K562 (cell line): ENCODE measurements at regions not wholly inside any gene's neighbourhood (a gene's known extent, or its start where the extent isn't known, plus 50 kb on each side); places are given as distances from the start of the nearest gene placed in this dataset.

ENCODE experiments used
- ATAC-seq: fragments of 200-7000 bp; cut with Tn5 transposase; 3 replicates; pipeline ENCODE4 v1.9.1; 2020; ENCODE audit warnings: moderate library complexity
- BruUV-seq: library from RNA; stranded (reverse); fragments of 400-500 nt; replicated peaks from 2 replicates; lab custom pipeline; 2021; lab: Mats Ljungman, UMichigan
- CTCF ChIA-PET: fragments of 300-600 bp; formaldehyde crosslinking; extraction: SDS; loops from one replicate; lab custom pipeline; 2021; ENCODE audit warnings: low intra/inter-chr PET ratio; lab: Yijun Ruan, JAX
- POLR2A ChIA-PET: fragments of 300-600, 350-650 bp; sonication (Branson Sonifier 250); formaldehyde crosslinking; extraction: SDS; loops from one replicate; lab custom pipeline; 2021; ENCODE audit warnings: antibody characterized with exemption, inconsistent platforms; lab: Yijun Ruan, JAX
- DNase-seq, 4 experiments: peaks; one replicate each; pipeline versions ENCODE4 v3.0.0 to v3.0.0-alpha.2; 2011 to 2018; ENCODE audit warnings: low spot score in 3 of 4, mixed read lengths in 3 of 4; ENCODE audit errors: extremely low read depth in 1 of 4
- FAIRE-seq: peaks from 2 replicates; lab custom pipeline; 2011; peaks lifted over from hg19 to GRCh38; lab: Jason Lieb, UNC
- H2AFZ ChIP-seq: 2 replicates; pipeline ENCODE4 v1.6.0; 2011; ENCODE audit warnings: low read depth, low read length, control low read depth, inconsistent platforms
- H3K27ac ChIP-seq: fragments of 200-600 bp; 3 replicates; pipeline ENCODE4 v1.8.0; 2011; ENCODE audit warnings: low read depth, mild to moderate bottlenecking, control low read depth, inconsistent platforms, low read length, moderate library complexity, mixed read lengths; ENCODE audit errors: extremely low read depth
- H3K27me3 ChIP-seq, 2 experiments: fragments of 300-600 bp in 1 of 2; 2 replicates in 1 of 2; 3 replicates in 1 of 2; pipeline versions ENCODE4 v1.6.0 to v1.8.0; 2011; ENCODE audit warnings: inconsistent platforms in 2 of 2, low read length in 2 of 2, mild to moderate bottlenecking in 1 of 2, mixed read lengths in 1 of 2, moderate library complexity in 1 of 2; ENCODE audit not compliant: control insufficient read depth in 2 of 2, insufficient read depth in 2 of 2
- H3K36me3 ChIP-seq: fragments of 300-600 bp; 3 replicates; pipeline ENCODE4 v1.8.0; 2011; ENCODE audit warnings: mild to moderate bottlenecking, low read length, inconsistent platforms; ENCODE audit not compliant: control insufficient read depth, insufficient read depth
- H3K4me1 ChIP-seq, 2 experiments: fragments of 200-600 bp in 1 of 2; replicated peaks in 1 of 2; 2 replicates in 1 of 2; 3 replicates in 1 of 2; pipeline versions ENCODE4 v1.5.1 to v1.8.0; 2011; ENCODE audit warnings: inconsistent platforms in 2 of 2, low read length in 2 of 2, mild to moderate bottlenecking in 1 of 2, mixed read lengths in 1 of 2, moderate library complexity in 1 of 2; ENCODE audit not compliant: control insufficient read depth in 2 of 2, insufficient read depth in 2 of 2
- H3K4me2 ChIP-seq: 2 replicates; pipeline ENCODE4 v1.6.1; 2011; ENCODE audit warnings: low read length, control low read depth, inconsistent platforms, mixed read lengths; ENCODE audit not compliant: insufficient read depth
- H3K4me3 ChIP-seq: fragments of 200-600 bp; sonication (generic), shearing (Covaris generic); 2 replicates; pipeline ENCODE4 v1.5.1; 2016; ENCODE audit warnings: control low read depth, inconsistent platforms
- H3K79me2 ChIP-seq: fragments of 200-600 bp; 3 replicates; pipeline ENCODE4 v1.8.0; 2011; ENCODE audit warnings: low read length, inconsistent platforms; ENCODE audit not compliant: control insufficient read depth, insufficient read depth
- H3K9ac ChIP-seq, 2 experiments: 2 replicates each; pipeline versions ENCODE4 v1.6.0 to v1.6.1; 2011; ENCODE audit warnings: low read depth in 2 of 2, low read length in 2 of 2, control low read depth in 1 of 2, inconsistent platforms in 1 of 2, mild to moderate bottlenecking in 1 of 2, mixed read lengths in 1 of 2; ENCODE audit not compliant: insufficient read depth in 1 of 2
- H3K9me1 ChIP-seq: one replicate; pipeline ENCODE4 v1.6.0; 2011; ENCODE audit warnings: inconsistent platforms, mild to moderate bottlenecking, low read length, moderate library complexity; ENCODE audit not compliant: control insufficient read depth, insufficient read depth
- H3K9me3 ChIP-seq: replicated peaks from 2 replicates; pipeline ENCODE4 v1.5.1; 2011; ENCODE audit warnings: low read depth, low read length, inconsistent platforms; ENCODE audit not compliant: control insufficient read depth, insufficient read depth
- H4K20me1 ChIP-seq: replicated peaks from 2 replicates; pipeline ENCODE4 v1.6.1; 2011; ENCODE audit warnings: low read length, inconsistent platforms, mixed read lengths; ENCODE audit not compliant: control insufficient read depth, insufficient read depth
- BRD9 ChIP-seq: fragments of 450-650 bp; IDR thresholded peaks from 2 replicates; pipeline ENCODE4 v1.6.1; 2018; ENCODE audit warnings: low read depth; ENCODE audit not compliant: partially characterized antibody
- ETS2 ChIP-seq: IDR thresholded peaks from 2 replicates; pipeline ENCODE4 v1.6.1; 2016; ENCODE audit warnings: borderline replicate concordance, missing genetic modification characterization, mild to moderate bottlenecking, moderate library complexity, missing compliant biosample characterization; ENCODE audit not compliant: poor library complexity, severe bottlenecking
- GABPA ChIP-seq: fragments of 200-800 bp; sonication (Bioruptor generic); conservative IDR thresholded peaks from 2 replicates; pipeline ENCODE4 v1.6.1; 2016; ENCODE audit warnings: low read depth, missing genetic modification characterization, missing compliant biosample characterization
- GABPB2 ChIP-seq: fragments of 250-450 bp; sonication (Bioruptor Pico); conservative IDR thresholded peaks from 2 replicates; pipeline ENCODE4 v1.5.1; 2021; ENCODE audit warnings: mild to moderate bottlenecking
- MCM2 ChIP-seq: fragments of 450-650 bp; IDR thresholded peaks from 2 replicates; pipeline ENCODE4 v1.6.1; 2017; ENCODE audit warnings: low read depth, mild to moderate bottlenecking
- NR0B1 ChIP-seq: fragments of 450-650 bp; IDR thresholded peaks from one replicate; pipeline ENCODE4 v1.6.1; 2018; ENCODE audit warnings: mild to moderate bottlenecking, moderate library complexity; ENCODE audit not compliant: partially characterized antibody
- POLR2H ChIP-seq: IDR thresholded peaks from 2 replicates; pipeline ENCODE4 v1.6.1; 2016; ENCODE audit warnings: missing genetic modification characterization, low read depth, mild to moderate bottlenecking, control low read depth, missing compliant biosample characterization, moderate library complexity
- PTRF ChIP-seq: fragments of 450-650 bp; IDR thresholded peaks from 2 replicates; pipeline ENCODE4 v1.6.1; 2016; ENCODE audit warnings: mild to moderate bottlenecking, missing genetic modification characterization, missing compliant biosample characterization
- ZFPM2 ChIP-seq: fragments of 250-450 bp; sonication (Bioruptor Pico); IDR thresholded peaks from 2 replicates; pipeline ENCODE4 v1.5.1; 2022; ENCODE audit warnings: mild to moderate bottlenecking
- ZNF668 ChIP-seq: fragments of 250-450 bp; sonication (Bioruptor Pico); IDR thresholded peaks from 2 replicates; pipeline ENCODE4 v1.8.0; 2022; ENCODE audit warnings: mild to moderate bottlenecking, inconsistent platforms
- ZNF780A ChIP-seq: fragments of 250-450 bp; sonication (Bioruptor Pico); IDR thresholded peaks from 2 replicates; pipeline ENCODE4 v1.5.0; 2021; ENCODE audit warnings: mild to moderate bottlenecking
- ZNF79 ChIP-seq: fragments of 250-450 bp; sonication (Bioruptor Pico); IDR thresholded peaks from 2 replicates; pipeline ENCODE4 v1.4.0; 2020; ENCODE audit warnings: low read depth, mild to moderate bottlenecking, moderate library complexity
- WGBS: fragments of 100-300 bp; shearing (Covaris generic); methylation state at CpG from one replicate; pipeline ENCODE4 v1.1.6; 2016; ENCODE audit warnings: low coverage, mixed read lengths; ENCODE audit not compliant: insufficient coverage; ENCODE audit errors: missing lambda C conversion rate; 5-methylcytosine and 5-hydroxymethylcytosine counted together
- in situ Hi-C: fragments of 300-500 bp; cut with MboI; formaldehyde crosslinking; loops from 4 replicates; pipeline ENCODE4 v1.15.0; 2018; ENCODE audit warnings: inconsistent platforms, mixed read lengths
- intact Hi-C: fragments of 100-400 bp; cut with micrococcal nuclease; formaldehyde crosslinking; loops from 2 replicates; pipeline ENCODE4 v1.14.2; 2022
- TF ChIP-seq, protein P1 (sequence below), 2 experiments: fragments of 450-650 bp; IDR thresholded peaks; 2 replicates each; pipeline ENCODE4 v1.6.1; 2016; ENCODE audit warnings: mild to moderate bottlenecking in 2 of 2, borderline replicate concordance in 1 of 2, low read depth in 1 of 2, moderate library complexity in 1 of 2

DNA sequence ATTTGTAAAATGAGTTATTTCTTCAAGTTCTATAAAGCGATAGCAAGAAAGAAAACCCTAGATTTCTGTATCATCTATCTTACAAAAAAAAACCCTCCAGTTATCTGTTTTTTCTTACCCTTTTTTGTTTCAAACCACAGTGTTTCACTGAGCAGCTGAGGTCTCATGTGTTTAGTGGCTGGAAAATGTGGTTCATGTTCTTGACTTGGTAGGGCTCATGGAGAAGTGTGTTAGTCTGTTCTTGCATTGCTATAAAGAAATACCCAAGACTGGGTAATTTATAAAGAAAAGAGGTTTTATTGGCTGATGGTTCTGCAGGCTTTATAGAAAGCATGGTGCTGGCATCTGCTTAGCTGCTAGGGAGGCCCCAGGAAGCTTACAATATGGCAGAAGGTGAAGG is 147.3 kb upstream of the NABP1 start:
- no peaks in the 10 kb centered on the region for H3K4me1 ChIP-seq
- no peak for DNase-seq
- H3K79me2 ChIP-seq = no peaks in the 10 kb centered on the region
- no peak for ATAC-seq
- H3K9me3 ChIP-seq = no peaks in the 10 kb centered on the region
- CTCF ChIA-PET = no interaction called here
- no peak for FAIRE-seq
- H3K4me3 ChIP-seq = no peak overlapping the region
- BruUV-seq = no TSS peak
- no peaks in the 10 kb centered on the region for H3K36me3 ChIP-seq
- no peak overlapping the region for H3K4me2 ChIP-seq
- intact Hi-C loops (no loop called here), in situ Hi-C loops (no loop called here)
- no peak overlapping the region for H3K9ac ChIP-seq
- H3K27me3 ChIP-seq = no peaks in the 10 kb centered on the region
- 18% methylated on average over 1 of the region's 1 CpG for WGBS
- H4K20me1 ChIP-seq = no peaks in the 10 kb centered on the region
- no peak overlapping the region for H3K27ac ChIP-seq
- H3K9me1 ChIP-seq = no peaks in the 10 kb centered on the region
- H2AFZ ChIP-seq = no peak overlapping the region
- POLR2A ChIA-PET = no interaction called here
- no peak for TF ChIP-seq PTRF (tag)
- no peak for TF ChIP-seq BRD9
- TF ChIP-seq MCM2 = no peak
- TF ChIP-seq GABPB2 (CRISPR knock-in tag) = no peak
- no peak for TF ChIP-seq ETS2 (tag)
- TF ChIP-seq NR0B1 = no peak
- TF ChIP-seq ZNF79 (CRISPR knock-in tag) = no peak
- TF ChIP-seq ZNF780A (CRISPR knock-in tag) = no peak
- no peak for TF ChIP-seq POLR2H
- TF ChIP-seq ZFPM2 (CRISPR knock-in tag) = no peak
- no peak for TF ChIP-seq GABPA (tag)
- TF ChIP-seq, protein P1, sequence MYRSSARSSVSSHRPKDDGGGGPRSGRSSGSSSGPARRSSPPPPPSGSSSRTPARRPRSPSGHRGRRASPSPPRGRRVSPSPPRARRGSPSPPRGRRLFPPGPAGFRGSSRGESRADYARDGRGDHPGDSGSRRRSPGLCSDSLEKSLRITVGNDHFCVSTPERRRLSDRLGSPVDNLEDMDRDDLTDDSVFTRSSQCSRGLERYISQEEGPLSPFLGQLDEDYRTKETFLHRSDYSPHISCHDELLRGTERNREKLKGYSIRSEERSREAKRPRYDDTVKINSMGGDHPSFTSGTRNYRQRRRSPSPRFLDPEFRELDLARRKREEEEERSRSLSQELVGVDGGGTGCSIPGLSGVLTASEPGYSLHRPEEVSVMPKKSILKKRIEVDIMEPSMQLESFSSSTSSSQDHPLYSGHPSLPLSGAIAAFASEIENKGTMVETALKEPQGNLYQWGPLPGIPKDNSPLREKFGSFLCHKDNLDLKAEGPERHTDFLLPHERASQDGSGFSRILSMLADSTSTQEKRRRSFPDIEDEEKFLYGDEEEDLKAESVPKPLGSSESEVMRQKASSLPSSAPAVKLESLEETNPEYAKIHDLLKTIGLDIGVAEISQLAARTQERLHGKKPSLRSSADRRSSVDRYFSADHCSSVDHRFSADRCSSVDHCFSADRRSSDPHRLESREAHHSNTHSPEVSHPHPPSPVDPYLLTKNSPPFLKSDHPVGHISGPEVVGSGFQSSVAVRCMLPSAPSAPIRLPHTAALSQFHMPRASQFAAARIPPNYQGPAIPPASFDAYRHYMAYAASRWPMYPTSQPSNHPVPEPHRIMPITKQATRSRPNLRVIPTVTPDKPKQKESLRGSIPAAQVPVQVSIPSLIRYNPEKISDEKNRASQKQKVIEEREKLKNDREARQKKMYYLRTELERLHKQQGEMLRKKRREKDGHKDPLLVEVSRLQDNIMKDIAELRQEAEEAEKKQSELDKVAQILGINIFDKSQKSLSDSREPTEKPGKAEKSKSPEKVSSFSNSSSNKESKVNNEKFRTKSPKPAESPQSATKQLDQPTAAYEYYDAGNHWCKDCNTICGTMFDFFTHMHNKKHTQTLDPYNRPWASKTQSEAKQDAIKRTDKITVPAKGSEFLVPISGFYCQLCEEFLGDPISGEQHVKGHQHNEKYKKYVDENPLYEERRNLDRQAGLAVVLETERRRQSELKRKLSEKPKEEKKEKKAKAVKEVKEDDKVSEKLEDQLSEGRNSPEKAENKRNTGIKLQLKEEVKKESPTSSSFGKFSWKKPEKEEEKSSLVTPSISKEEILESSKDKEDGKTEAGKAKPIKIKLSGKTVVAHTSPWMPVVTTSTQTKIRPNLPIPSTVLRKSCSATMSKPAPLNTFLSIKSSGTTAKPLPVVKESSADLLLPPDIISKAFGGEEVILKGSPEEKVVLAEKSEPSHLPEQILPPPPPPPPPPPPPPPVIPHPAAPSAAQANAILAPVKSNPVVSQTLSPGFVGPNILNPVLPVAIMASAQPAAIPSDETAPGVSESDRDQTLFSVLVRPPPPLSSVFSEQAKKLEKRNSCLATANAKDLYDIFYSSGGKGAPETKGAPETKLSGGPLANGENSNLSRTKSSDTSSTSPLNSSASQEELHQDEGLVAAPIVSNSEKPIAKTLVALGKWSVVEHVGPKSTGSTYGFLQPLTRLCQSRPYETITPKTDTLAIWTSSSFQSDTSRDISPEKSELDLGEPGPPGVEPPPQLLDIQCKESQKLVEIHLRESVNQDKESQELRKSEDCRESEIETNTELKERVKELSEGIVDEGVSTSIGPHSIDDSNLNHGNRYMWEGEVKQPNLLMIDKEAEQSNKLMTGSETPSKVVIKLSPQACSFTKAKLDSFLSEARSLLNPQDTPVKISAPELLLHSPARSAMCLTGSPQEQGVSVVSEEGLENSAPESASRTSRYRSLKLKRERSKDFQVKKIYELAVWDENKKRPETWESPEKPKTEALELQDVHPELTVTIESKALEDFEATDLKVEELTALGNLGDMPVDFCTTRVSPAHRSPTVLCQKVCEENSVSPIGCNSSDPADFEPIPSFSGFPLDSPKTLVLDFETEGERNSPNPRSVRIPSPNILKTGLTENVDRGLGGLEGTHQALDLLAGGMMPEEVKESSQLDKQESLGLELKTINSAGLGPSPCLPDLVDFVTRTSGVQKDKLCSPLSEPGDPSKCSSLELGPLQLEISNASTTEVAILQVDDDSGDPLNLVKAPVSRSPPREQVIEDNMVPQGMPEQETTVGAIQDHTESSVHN (IDR thresholded peaks at IDR 0.05; ENCODE audit: borderline replicate concordance in 1 of 2, low read depth in 1 of 2) = no peak
- TF ChIP-seq ZNF668 (CRISPR knock-in tag) = no peak
